Tibial nerve (tissue), 4 donors: ENCODE measurements at regions not wholly inside any gene's neighbourhood (a gene's known extent, or its start where the extent isn't known, plus 50 kb on each side); places are given as distances from the start of the nearest gene placed in this dataset.

Experiments
- EP300 ChIP-seq, 2 donors: sonication (generic); formaldehyde crosslinking; IDR thresholded peaks; one replicate each; pipeline ENCODE4 v1.6.1; 2017; ENCODE audit warnings: antibody characterized with exemption in 2 of 2, mild to moderate bottlenecking in 1 of 2
- POLR2A ChIP-seq, 2 donors: fragments of 450-650 bp; IDR thresholded peaks; one replicate each; pipeline ENCODE4 v1.6.1; 2017; ENCODE audit warnings: antibody characterized with exemption in 2 of 2, mild to moderate bottlenecking in 2 of 2, moderate library complexity in 2 of 2
- TF ChIP-seq, protein P1 (sequence below), 5 experiments: fragments of 200-600 bp in 3 of 5; fragments of 450-650 bp in 2 of 5; sonication (generic) in 3 of 5; IDR thresholded peaks; one replicate each; pipeline ENCODE4 v1.5.1; 2016 to 2019; ENCODE audit warnings: antibody characterized with exemption in 5 of 5, mild to moderate bottlenecking in 3 of 5, moderate library complexity in 2 of 5

DNA sequence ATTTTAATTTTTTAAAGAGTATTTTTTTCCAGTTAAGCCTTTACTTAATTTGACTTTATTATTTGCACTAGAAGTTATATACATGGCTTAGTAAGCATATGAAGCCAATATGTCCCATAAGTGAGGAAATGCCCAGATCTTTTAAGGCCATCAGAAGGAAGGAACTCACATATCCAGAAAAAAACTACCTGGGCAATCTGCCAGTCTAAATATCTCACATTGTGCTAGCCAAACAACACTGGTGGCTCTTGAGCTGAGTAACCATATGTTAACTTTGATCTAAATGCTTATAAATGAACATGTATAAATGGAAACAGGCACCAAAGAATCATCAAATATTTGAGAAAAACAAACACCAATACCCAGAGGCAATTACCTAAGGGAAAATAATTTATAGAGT is 138.6 kb upstream of the APOOL start:
- TF ChIP-seq, protein P1, sequence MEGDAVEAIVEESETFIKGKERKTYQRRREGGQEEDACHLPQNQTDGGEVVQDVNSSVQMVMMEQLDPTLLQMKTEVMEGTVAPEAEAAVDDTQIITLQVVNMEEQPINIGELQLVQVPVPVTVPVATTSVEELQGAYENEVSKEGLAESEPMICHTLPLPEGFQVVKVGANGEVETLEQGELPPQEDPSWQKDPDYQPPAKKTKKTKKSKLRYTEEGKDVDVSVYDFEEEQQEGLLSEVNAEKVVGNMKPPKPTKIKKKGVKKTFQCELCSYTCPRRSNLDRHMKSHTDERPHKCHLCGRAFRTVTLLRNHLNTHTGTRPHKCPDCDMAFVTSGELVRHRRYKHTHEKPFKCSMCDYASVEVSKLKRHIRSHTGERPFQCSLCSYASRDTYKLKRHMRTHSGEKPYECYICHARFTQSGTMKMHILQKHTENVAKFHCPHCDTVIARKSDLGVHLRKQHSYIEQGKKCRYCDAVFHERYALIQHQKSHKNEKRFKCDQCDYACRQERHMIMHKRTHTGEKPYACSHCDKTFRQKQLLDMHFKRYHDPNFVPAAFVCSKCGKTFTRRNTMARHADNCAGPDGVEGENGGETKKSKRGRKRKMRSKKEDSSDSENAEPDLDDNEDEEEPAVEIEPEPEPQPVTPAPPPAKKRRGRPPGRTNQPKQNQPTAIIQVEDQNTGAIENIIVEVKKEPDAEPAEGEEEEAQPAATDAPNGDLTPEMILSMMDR (IDR thresholded peaks at IDR 0.05) = no peak
- TF ChIP-seq POLR2A (IDR thresholded peaks at IDR 0.05) (no peak), EP300 (IDR thresholded peaks at IDR 0.05) (no peak)
